Lower lobe of right lung (tissue), 2 donors: ENCODE measurements at regions not wholly inside any gene's neighbourhood (a gene's known extent, or its start where the extent isn't known, plus 50 kb on each side); places are given as distances from the start of the nearest gene placed in this dataset.

Source experiments
- ATAC-seq, 2 donors: fragments of 200-7000 bp; cut with Tn5 transposase; one replicate each; pipeline ENCODE4 v1.9.1; 2020 to 2022; ENCODE audit warnings: mild to moderate bottlenecking in 2 of 2, moderate library complexity in 2 of 2
- DNase-seq: peaks from one replicate; pipeline ENCODE4 v3.0.0-alpha.2; 2020
- H3K27ac ChIP-seq: fragments of 200-600 bp; one replicate; pipeline ENCODE4 v1.8.0; 2022
- H3K27me3 ChIP-seq: fragments of 200-600 bp; one replicate; pipeline ENCODE4 v1.8.0; 2022; ENCODE audit warnings: low read depth
- H3K36me3 ChIP-seq: fragments of 200-600 bp; one replicate; pipeline ENCODE4 v1.8.0; 2022; ENCODE audit warnings: mild to moderate bottlenecking
- H3K4me1 ChIP-seq: fragments of 200-600 bp; one replicate; pipeline ENCODE4 v1.8.0; 2022
- H3K4me3 ChIP-seq: fragments of 200-600 bp; one replicate; pipeline ENCODE4 v1.8.0; 2022; ENCODE audit warnings: mild to moderate bottlenecking
- H3K9me3 ChIP-seq: fragments of 200-600 bp; one replicate; pipeline ENCODE4 v1.8.0; 2022
- intact Hi-C: fragments of 100-400 bp; cut with DNase I; formaldehyde crosslinking; loops from one replicate; pipeline ENCODE4 v1.11.0; 2022
- TF ChIP-seq, protein P1 (sequence below): fragments of 200-600 bp; IDR thresholded peaks from one replicate; pipeline ENCODE4 v1.8.0; 2022; ENCODE audit warnings: antibody characterized with exemption, mild to moderate bottlenecking
- donor health status: DM: no; HTN: yes; CAD: no; lungs with severe emphysema.

DNA sequence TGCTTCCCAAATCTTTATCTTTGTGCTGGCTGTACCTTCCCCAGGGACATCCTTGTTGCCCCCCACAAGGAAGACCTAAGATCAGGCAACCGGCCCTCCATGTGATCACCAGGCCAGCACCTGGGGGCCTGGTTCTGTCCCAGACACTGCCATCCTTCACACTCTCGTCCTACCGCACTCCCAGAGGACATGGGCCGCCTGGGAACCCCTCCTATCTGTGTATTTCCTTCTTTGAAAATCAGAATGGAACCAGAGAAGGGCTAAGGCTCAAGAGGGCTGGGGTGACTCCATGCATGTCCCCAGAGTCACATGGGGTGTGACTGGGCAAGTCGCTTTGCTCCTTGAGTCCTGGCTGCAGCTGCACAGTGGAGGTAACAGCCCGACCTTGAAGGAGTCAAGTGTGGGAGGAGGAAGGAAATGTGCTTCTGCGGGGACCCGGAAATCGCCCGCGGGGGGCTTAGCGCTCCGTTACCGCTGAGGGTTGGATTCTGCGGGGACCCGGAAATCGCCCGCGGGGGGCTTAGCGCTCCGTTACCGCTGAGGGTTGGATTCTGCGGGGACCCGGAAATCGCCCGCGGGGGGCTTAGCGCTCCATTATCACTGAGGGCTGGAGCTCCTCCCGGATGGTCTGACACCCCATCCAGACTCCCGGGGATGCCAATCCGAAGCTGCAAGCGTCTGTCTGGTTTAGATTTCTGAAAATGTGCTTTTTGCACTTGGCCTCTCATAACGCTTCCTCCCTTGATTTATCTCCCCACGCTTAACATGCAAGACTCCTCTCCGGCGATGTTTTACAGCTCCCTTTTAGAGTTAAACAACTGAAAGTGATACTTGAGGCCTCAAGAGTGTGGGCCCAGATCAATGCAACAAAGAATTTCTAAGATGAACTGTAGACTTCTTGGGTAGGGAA, 278.9 kb downstream of the NPHP4 start:
- DNase-seq (peak; percentile 23), ATAC-seq (peak in 1 of 2 donors; percentile 19)
- Histone ChIP-seq H3K9me3 (no peaks in the 10 kb centered on the region), H3K27ac (no peak overlapping the region), H3K4me3 (no peak overlapping the region), H3K4me1 (no peaks in the 10 kb centered on the region), H3K36me3 (no peaks in the 10 kb centered on the region), H3K27me3 (peaks cover 27% of the 10 kb centered on the region)
- TF ChIP-seq, protein P1, sequence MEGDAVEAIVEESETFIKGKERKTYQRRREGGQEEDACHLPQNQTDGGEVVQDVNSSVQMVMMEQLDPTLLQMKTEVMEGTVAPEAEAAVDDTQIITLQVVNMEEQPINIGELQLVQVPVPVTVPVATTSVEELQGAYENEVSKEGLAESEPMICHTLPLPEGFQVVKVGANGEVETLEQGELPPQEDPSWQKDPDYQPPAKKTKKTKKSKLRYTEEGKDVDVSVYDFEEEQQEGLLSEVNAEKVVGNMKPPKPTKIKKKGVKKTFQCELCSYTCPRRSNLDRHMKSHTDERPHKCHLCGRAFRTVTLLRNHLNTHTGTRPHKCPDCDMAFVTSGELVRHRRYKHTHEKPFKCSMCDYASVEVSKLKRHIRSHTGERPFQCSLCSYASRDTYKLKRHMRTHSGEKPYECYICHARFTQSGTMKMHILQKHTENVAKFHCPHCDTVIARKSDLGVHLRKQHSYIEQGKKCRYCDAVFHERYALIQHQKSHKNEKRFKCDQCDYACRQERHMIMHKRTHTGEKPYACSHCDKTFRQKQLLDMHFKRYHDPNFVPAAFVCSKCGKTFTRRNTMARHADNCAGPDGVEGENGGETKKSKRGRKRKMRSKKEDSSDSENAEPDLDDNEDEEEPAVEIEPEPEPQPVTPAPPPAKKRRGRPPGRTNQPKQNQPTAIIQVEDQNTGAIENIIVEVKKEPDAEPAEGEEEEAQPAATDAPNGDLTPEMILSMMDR: no peak
- intact Hi-C loops: no loop called here

DNA sequence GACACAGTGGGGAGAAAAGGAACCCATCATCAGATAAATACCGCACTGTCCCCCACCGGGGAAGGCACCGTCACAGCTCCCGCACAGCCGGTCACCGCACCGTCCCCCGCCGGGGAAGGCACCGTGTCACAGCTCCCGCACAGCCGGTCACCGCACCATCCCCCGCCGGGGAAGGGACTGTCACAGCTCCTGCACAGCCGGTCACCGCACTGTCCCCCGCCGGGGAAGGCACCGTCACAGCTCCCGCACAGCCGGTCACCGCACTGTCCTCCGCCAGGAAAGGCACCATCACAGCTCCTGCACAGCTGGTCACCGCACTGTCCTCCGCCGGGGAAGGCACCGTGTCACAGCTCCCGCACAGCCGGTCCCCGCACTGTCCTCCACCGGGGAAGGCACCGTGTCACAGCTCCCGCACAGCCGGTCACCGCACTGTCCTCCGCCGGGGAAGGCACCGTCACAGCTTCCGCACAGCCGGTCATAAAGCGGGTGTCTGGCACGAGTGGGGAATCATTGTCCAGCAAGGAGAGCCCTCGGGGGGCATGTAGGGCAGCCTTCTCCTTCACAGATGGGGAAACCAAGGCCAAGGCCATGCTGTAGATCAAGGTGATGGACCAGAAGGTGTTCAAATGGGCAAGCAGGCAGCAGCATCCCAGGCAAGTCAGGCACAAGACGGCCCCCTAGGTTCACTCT, 280.1 kb downstream of the NPHP4 start:
- Histone ChIP-seq H3K4me1 (no peaks in the 10 kb centered on the region), H3K27me3 (peaks cover 15% of the 10 kb centered on the region), H3K36me3 (no peaks in the 10 kb centered on the region), H3K9me3 (no peaks in the 10 kb centered on the region), H3K4me3 (no peak overlapping the region), H3K27ac (no peak overlapping the region)
- intact Hi-C loops: no loop called here
- TF ChIP-seq, protein P1: no peak
- no peak for ATAC-seq
- peak; percentile 36 for DNase-seq

DNA sequence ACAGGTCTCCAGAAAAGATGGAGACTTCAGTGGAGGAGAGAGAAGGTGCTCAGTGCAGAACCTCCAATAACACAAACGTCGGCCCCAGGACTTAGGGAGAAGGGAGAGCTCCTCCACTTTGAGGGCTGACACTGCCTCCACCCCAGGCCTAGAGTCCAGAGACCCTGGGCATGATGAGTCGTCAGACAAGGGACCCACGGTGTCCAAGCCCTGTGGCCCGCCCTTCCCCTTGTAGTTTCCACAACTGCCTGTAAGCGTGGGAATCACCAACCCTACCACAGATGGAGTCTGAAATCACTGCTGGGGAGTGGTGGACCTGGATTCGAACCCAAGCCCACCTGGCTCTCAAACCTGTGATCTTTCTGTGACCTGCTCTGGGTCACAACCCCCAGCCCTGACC, 281.1 kb downstream of the NPHP4 start:
- ATAC-seq: no peak
- H3K36me3 ChIP-seq: no peaks in the 10 kb centered on the region
- H3K27me3 ChIP-seq: peaks cover 6% of the 10 kb centered on the region
- no peak overlapping the region for H3K27ac ChIP-seq
- no peak overlapping the region for H3K4me3 ChIP-seq
- no peaks in the 10 kb centered on the region for H3K9me3 ChIP-seq
- intact Hi-C loops: no loop called here
- TF ChIP-seq, protein P1: no peak
- DNase-seq: peak; percentile 27
- H3K4me1 ChIP-seq: no peaks in the 10 kb centered on the region

DNA sequence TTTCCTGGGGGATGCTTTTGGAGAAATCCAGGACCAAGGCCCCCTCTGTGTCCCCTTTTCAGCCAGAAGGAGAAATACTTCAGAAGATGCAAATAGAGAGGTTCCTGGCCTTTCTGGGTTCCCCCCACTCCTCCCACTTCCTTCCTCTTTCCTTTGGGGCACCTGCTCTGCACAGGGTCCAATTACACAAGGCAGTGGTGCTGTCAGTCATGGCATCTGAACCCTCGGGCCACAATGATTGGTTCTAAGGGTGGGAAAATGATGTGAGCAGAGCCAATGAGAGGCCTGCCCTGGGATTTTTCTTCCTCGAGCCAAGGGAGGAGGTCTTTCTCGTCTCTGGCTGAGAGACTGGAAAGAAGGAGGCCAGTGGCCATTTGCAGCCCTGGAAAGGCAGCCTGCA, 282.2 kb downstream of the NPHP4 start:
- no peaks in the 10 kb centered on the region for H3K4me1 ChIP-seq
- DNase-seq (peak; percentile 8), ATAC-seq (no peak)
- TF ChIP-seq, protein P1: no peak
- no peaks in the 10 kb centered on the region for H3K36me3 ChIP-seq
- H3K27me3 ChIP-seq: peaks cover 11% of the 10 kb centered on the region
- no peaks in the 10 kb centered on the region for H3K9me3 ChIP-seq
- no peak overlapping the region for H3K27ac ChIP-seq
- no peak overlapping the region for H3K4me3 ChIP-seq
- intact Hi-C loops: no loop called here

DNA sequence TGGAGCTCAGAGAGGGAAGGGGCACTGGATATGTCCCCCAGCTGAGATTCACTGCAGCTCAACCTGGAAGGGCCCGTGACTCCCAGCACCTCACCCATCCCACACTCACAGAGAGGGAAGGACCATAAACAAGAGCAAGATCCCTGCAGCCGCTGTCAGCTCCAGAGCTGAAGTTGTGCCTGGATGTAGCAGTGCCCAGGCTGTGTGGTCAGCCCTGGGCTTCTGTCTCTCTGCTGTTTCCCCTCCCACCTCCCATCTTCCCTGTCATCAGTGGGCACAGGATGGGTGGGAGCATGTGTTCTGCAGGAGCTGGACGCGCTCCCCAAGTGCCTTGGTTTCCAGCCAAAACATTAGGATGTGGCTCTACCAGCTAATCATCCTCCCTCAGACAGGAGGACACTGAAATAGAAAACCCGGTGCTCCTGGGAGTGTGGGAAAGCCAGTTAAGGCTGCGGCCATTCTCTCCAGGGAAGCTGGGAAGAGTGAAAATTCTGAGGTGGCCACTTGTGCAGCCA, 282.7 kb downstream of the NPHP4 start:
- intact Hi-C loops: no loop called here
- H3K4me1 ChIP-seq: no peaks in the 10 kb centered on the region
- no peaks in the 10 kb centered on the region for H3K36me3 ChIP-seq
- no peaks in the 10 kb centered on the region for H3K9me3 ChIP-seq
- TF ChIP-seq, protein P1: no peak
- peaks cover 11% of the 10 kb centered on the region for H3K27me3 ChIP-seq
- H3K27ac ChIP-seq: no peak overlapping the region
- DNase-seq: peak; percentile 17
- ATAC-seq: no peak
- no peak overlapping the region for H3K4me3 ChIP-seq
